ENCODE measurements at regions not wholly inside any gene's neighbourhood (a gene's known extent, or its start where the extent isn't known, plus 50 kb on each side); places are given as distances from the start of the nearest gene placed in this dataset.

- no peak for TF ChIP-seq CTCF (IDR thresholded peaks at IDR 0.05)
- no peaks in the 10 kb centered on the region for H3K9me3 ChIP-seq
- H3K36me3 ChIP-seq (ENCODE audit: low read depth), result no peaks in the 10 kb centered on the region
- no peak overlapping the region for H3K4me3 ChIP-seq
- H3K4me1 ChIP-seq (ENCODE audit: low read depth), result no peaks in the 10 kb centered on the region
- no peak for DNase-seq
- ATAC-seq, result no peak
- intact Hi-C loops (cut with DNase I, micrococcal nuclease), result no loop called here
These were observed 197.1 kb downstream of the CEMIP2 start for GRCh38 chr9:71571186-71571585.

DNA sequence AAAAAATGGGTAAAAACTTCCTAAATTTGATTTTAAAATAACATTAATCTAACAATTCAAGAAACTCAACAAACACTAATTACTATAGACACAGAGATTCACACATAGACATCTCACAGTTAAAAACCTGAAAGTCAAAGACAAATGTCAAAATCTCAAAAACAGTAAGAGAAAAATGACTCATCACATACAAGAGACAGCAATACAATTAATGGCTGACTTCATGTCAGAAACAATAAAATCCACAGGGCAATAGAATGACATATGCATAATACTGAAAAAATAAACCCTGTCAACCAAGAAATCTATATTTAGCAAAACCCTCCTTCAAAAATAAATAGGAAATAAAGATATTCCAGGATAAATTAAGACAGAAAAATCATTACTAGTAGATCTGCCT, 200.4 kb downstream of the CEMIP2 start:
- DNase-seq (no peak), ATAC-seq (no peak)
- no peak overlapping the region for H3K4me3 ChIP-seq
- no peaks in the 10 kb centered on the region for H3K9me3 ChIP-seq
- intact Hi-C loops (cut with DNase I, micrococcal nuclease), result no loop called here
- TF ChIP-seq CTCF (IDR thresholded peaks at IDR 0.05), result no peak
- no peaks in the 10 kb centered on the region for H3K4me1 ChIP-seq (ENCODE audit: low read depth)
- no peaks in the 10 kb centered on the region for H3K36me3 ChIP-seq (ENCODE audit: low read depth)

GRCh38 chr9:71562140-71562539, 206.2 kb downstream of the CEMIP2 start:
- ATAC-seq (no peak), DNase-seq (no peak)
- no peak for TF ChIP-seq CTCF (IDR thresholded peaks at IDR 0.05)
- Histone ChIP-seq H3K4me3 (no peak overlapping the region), H3K9me3 (no peaks in the 10 kb centered on the region), H3K4me1 (ENCODE audit: low read depth) (no peaks in the 10 kb centered on the region), H3K36me3 (ENCODE audit: low read depth) (no peaks in the 10 kb centered on the region)
- intact Hi-C loops (cut with DNase I, micrococcal nuclease), result no loop called here

- H3K36me3 ChIP-seq (ENCODE audit: low read depth), result no peaks in the 10 kb centered on the region
- no peaks in the 10 kb centered on the region for H3K4me1 ChIP-seq (ENCODE audit: low read depth)
- no peaks in the 10 kb centered on the region for H3K9me3 ChIP-seq
- no peak overlapping the region for H3K4me3 ChIP-seq
- DNase-seq (no peak), ATAC-seq (no peak)
- intact Hi-C loops (cut with DNase I, micrococcal nuclease), result no loop called here
- TF ChIP-seq CTCF (IDR thresholded peaks at IDR 0.05), result no peak
These were observed 211.0 kb downstream of the CEMIP2 start for GRCh38 chr9:71557310-71557709.

DNA sequence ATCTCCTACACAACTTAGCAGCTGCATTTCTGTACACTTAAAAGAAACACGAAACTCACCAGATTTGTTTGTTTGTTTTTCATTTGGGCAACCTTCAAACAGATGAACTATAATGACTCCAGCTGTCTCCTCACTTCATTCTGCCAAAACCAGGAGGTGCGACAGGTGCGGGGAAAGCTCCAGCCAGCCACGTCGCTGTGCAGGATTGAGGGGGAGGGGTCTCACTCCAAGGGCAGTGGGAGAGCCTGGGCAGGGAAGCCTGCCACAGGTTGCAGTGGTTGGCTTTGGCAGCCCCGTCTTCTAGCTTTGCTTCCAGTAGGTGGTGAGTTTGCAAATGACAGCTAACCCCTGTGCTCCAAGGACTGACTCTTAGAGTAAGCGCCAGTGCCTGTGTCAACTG, 215.8 kb downstream of the CEMIP2 start:
- Histone ChIP-seq H3K4me3 (no peak overlapping the region), H3K36me3 (ENCODE audit: low read depth) (no peaks in the 10 kb centered on the region), H3K9me3 (no peaks in the 10 kb centered on the region), H3K4me1 (ENCODE audit: low read depth) (no peaks in the 10 kb centered on the region)
- intact Hi-C loops (cut with DNase I, micrococcal nuclease), result no loop called here
- no peak for TF ChIP-seq CTCF (IDR thresholded peaks at IDR 0.05)
- ATAC-seq, result no peak
- no peak for DNase-seq

GRCh38 chr9:71549023-71549422, 219.3 kb downstream of the CEMIP2 start:
- Histone ChIP-seq H3K4me1 (ENCODE audit: low read depth) (no peaks in the 10 kb centered on the region), H3K4me3 (no peak overlapping the region), H3K9me3 (no peaks in the 10 kb centered on the region), H3K36me3 (ENCODE audit: low read depth) (no peaks in the 10 kb centered on the region)
- no peak for DNase-seq
- intact Hi-C loops (cut with DNase I, micrococcal nuclease), result no loop called here
- no peak for TF ChIP-seq CTCF (IDR thresholded peaks at IDR 0.05)
- ATAC-seq, result no peak

Data from mucosa of descending colon (tissue), 3 donors.